HL-60 (cell line): ENCODE measurements at regions not wholly inside any gene's neighbourhood (a gene's known extent, or its start where the extent isn't known, plus 50 kb on each side); places are given as distances from the start of the nearest gene placed in this dataset.

Experiments
- CTCF ChIP-seq: IDR thresholded peaks from one replicate; pipeline ENCODE4 v1.5.1; 2011; ENCODE audit warnings: low read length, control low read depth, inconsistent platforms; ENCODE audit not compliant: insufficient read depth
- GABPA ChIP-seq: IDR thresholded peaks from 2 replicates; pipeline ENCODE4 v1.6.1; 2012; ENCODE audit warnings: low read depth
- POLR2AphosphoS5 ChIP-seq: IDR thresholded peaks from 2 replicates; pipeline ENCODE4 v1.6.1; 2012; ENCODE audit warnings: low read depth
- SPI1 ChIP-seq: IDR thresholded peaks from 2 replicates; pipeline ENCODE4 v1.6.1; 2012; ENCODE audit warnings: low read depth, mild to moderate bottlenecking, borderline replicate concordance
- TF ChIP-seq, protein P1 (sequence below): IDR thresholded peaks from 2 replicates; pipeline ENCODE4 v1.6.1; 2012; ENCODE audit warnings: low read depth; ENCODE audit not compliant: insufficient replicate concordance

- TF ChIP-seq POLR2AphosphoS5, result no peak
- TF ChIP-seq, protein P1, sequence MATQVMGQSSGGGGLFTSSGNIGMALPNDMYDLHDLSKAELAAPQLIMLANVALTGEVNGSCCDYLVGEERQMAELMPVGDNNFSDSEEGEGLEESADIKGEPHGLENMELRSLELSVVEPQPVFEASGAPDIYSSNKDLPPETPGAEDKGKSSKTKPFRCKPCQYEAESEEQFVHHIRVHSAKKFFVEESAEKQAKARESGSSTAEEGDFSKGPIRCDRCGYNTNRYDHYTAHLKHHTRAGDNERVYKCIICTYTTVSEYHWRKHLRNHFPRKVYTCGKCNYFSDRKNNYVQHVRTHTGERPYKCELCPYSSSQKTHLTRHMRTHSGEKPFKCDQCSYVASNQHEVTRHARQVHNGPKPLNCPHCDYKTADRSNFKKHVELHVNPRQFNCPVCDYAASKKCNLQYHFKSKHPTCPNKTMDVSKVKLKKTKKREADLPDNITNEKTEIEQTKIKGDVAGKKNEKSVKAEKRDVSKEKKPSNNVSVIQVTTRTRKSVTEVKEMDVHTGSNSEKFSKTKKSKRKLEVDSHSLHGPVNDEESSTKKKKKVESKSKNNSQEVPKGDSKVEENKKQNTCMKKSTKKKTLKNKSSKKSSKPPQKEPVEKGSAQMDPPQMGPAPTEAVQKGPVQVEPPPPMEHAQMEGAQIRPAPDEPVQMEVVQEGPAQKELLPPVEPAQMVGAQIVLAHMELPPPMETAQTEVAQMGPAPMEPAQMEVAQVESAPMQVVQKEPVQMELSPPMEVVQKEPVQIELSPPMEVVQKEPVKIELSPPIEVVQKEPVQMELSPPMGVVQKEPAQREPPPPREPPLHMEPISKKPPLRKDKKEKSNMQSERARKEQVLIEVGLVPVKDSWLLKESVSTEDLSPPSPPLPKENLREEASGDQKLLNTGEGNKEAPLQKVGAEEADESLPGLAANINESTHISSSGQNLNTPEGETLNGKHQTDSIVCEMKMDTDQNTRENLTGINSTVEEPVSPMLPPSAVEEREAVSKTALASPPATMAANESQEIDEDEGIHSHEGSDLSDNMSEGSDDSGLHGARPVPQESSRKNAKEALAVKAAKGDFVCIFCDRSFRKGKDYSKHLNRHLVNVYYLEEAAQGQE, result no peak
- no peak for TF ChIP-seq CTCF
- TF ChIP-seq GABPA, result no peak
- TF ChIP-seq SPI1, result no peak
Measured at GRCh38 chr4:30792601-30793000, 72.4 kb downstream of the PCDH7 start.
